Ishikawa (cell line): ENCODE measurements at regions not wholly inside any gene's neighbourhood (a gene's known extent, or its start where the extent isn't known, plus 50 kb on each side); places are given as distances from the start of the nearest gene placed in this dataset.

Experiments used
- CEBPB ChIP-seq: IDR thresholded peaks from 2 replicates; pipeline ENCODE4 v1.6.1; 2012
- CREB1 ChIP-seq: IDR thresholded peaks from 2 replicates; pipeline ENCODE4 v1.6.1; 2012; ENCODE audit warnings: low read depth
- EGR1 ChIP-seq: IDR thresholded peaks from 2 replicates; pipeline ENCODE4 v1.6.1; 2012
- EP300 ChIP-seq: IDR thresholded peaks from 2 replicates; pipeline ENCODE4 v1.6.1; 2012; ENCODE audit warnings: borderline replicate concordance
- FOXM1 ChIP-seq: IDR thresholded peaks from 2 replicates; pipeline ENCODE4 v1.6.1; 2012; ENCODE audit warnings: low read depth, borderline replicate concordance
- MAX ChIP-seq: IDR thresholded peaks from 2 replicates; pipeline ENCODE4 v1.6.1; 2012
- NFIC ChIP-seq: IDR thresholded peaks from 2 replicates; pipeline ENCODE4 v1.6.1; 2012
- RAD21 ChIP-seq: IDR thresholded peaks from 2 replicates; pipeline ENCODE4 v1.6.1; 2012; ENCODE audit warnings: low read depth
- REST ChIP-seq: IDR thresholded peaks from 2 replicates; pipeline ENCODE4 v1.6.1; 2012; ENCODE audit warnings: low read depth, mild to moderate bottlenecking
- TAF1 ChIP-seq: IDR thresholded peaks from 2 replicates; pipeline ENCODE4 v1.6.1; 2012; ENCODE audit warnings: low read depth, mild to moderate bottlenecking
- TCF12 ChIP-seq: IDR thresholded peaks from 2 replicates; pipeline ENCODE4 v1.6.1; 2012; ENCODE audit warnings: low read depth
- TEAD4 ChIP-seq: IDR thresholded peaks from 2 replicates; pipeline ENCODE4 v1.6.1; 2012
- USF1 ChIP-seq: IDR thresholded peaks from 2 replicates; pipeline ENCODE4 v1.6.1; 2012
- YY1 ChIP-seq: IDR thresholded peaks from 2 replicates; pipeline ENCODE4 v1.6.1; 2012; ENCODE audit warnings: low read depth
- ZBTB7A ChIP-seq: IDR thresholded peaks from 2 replicates; pipeline ENCODE4 v1.6.1; 2012; ENCODE audit warnings: low read depth

GRCh38 chr18:77573571-77573970, 323.9 kb downstream of the GALR1 start:
- TF ChIP-seq RAD21 (no peak), TEAD4 (no peak), MAX (no peak), EGR1 (no peak), CREB1 (no peak), REST (no peak), USF1 (no peak), NFIC (no peak), CEBPB (no peak), ZBTB7A (no peak), FOXM1 (no peak), YY1 (no peak), TAF1 (no peak), TCF12 (no peak), EP300 (no peak)

GRCh38 chr18:77590943-77591515, 341.4 kb downstream of the GALR1 start:
- TF ChIP-seq EP300 (no peak), TCF12 (no peak), CREB1 (no peak), FOXM1 (no peak), MAX (no peak), TAF1 (no peak), REST (no peak), TEAD4 (no peak), CEBPB (no peak), ZBTB7A (no peak), EGR1 (no peak), USF1 (no peak)

- TF ChIP-seq RAD21 (no peak), MAX (no peak), NFIC (no peak), TEAD4 (no peak), FOXM1 (no peak), YY1 (no peak), CREB1 (no peak), CEBPB (no peak), EGR1 (no peak)
These were observed 348.1 kb downstream of the GALR1 start for GRCh38 chr18:77597726-77598125.

- no peak for TF ChIP-seq RAD21
- TF ChIP-seq EGR1 = no peak
- TF ChIP-seq TEAD4 = no peak
- no peak for TF ChIP-seq FOXM1
- TF ChIP-seq EP300 = no peak
- TF ChIP-seq YY1 = no peak
- TF ChIP-seq MAX = no peak
- no peak for TF ChIP-seq TAF1
These were observed 351.0 kb downstream of the GALR1 start for GRCh38 chr18:77600674-77601073.

- TF ChIP-seq CEBPB = no peak
- no peak for TF ChIP-seq ZBTB7A
- TF ChIP-seq MAX = no peak
These were observed 351.9 kb downstream of the GALR1 start for GRCh38 chr18:77601567-77601966.

GRCh38 chr18:77607087-77607486, 357.4 kb downstream of the GALR1 start:
- TF ChIP-seq TCF12 (no peak), NFIC (no peak), EGR1 (no peak), MAX (no peak), REST (no peak)
